Prostate gland (tissue), 2 donors: ENCODE measurements at regions not wholly inside any gene's neighbourhood (a gene's known extent, or its start where the extent isn't known, plus 50 kb on each side); places are given as distances from the start of the nearest gene placed in this dataset.

Source experiments
- CTCF ChIP-seq, 4 experiments: fragments of 200-600 bp in 2 of 4; fragments of 450-650 bp in 2 of 4; sonication (generic) in 2 of 4; IDR thresholded peaks; 1 replicate in 3 of 4; 2 replicates in 1 of 4; pipeline ENCODE4 v1.5.1; 2016 to 2019; ENCODE audit warnings: antibody characterized with exemption in 4 of 4, mild to moderate bottlenecking in 2 of 4, moderate library complexity in 2 of 4
- POLR2AphosphoS5 ChIP-seq: sonication (generic); formaldehyde crosslinking; IDR thresholded peaks from one replicate; pipeline ENCODE4 v1.6.1; 2017; ENCODE audit warnings: antibody characterized with exemption

- TF ChIP-seq CTCF (IDR thresholded peaks at IDR 0.05) (no peak), POLR2AphosphoS5 (no peak)
Observed at GRCh38 chr1:189212606-189213005, 1265.1 kb downstream of the BRINP3 start.
